NCI-H2107 treated with DMSO at 0.1 percent for 48 hours (cell line): ENCODE measurements at regions not wholly inside any gene's neighbourhood (a gene's known extent, or its start where the extent isn't known, plus 50 kb on each side); places are given as distances from the start of the nearest gene placed in this dataset.

Experiments
- DNase-seq: peaks from one replicate; lab custom pipeline; 2025; ENCODE audit not compliant: unreplicated experiment; lab: John Stamatoyannopoulos, UW

DNA sequence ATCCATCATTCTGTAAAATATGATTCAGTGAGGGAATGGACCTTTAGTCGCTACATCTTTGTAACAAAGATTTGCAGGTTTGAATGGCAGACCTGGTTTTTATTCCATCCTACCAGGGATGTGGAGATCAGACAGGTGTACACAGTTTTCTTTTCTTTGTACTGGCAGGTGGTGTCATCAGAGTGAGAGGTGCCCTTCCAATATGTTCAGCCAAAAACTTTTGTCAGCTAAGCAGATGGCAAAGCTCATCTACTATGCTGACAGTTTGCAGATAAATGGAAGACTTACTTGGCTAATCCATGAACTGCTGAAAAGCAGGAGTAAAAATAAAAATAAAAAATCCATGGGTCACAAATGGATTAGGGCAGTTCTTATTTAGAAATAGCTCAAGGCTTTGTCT, 185.5 kb upstream of the DOK6 start:
- DNase-seq, result peak; percentile 58

DNA sequence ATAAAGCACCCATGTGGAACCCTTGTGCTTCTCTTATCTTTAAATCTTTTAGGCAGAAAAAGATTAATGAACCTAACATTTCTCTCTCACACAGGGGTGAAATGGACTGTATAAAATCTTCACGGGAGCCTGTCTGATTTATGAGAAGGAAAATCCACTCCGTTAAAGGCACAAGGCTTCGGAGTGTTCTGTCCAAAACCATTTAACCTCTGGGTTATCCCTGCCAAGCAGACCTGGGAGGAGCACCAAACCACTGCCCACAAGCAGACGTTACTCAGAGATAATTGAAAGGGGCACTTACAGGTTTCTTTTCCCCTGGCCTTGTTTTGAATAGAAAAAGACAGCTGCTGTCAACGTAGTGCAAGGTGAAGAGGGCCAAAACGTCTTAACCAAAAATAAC, 184.4 kb upstream of the DOK6 start:
- DNase-seq, result peak; percentile 34

DNA sequence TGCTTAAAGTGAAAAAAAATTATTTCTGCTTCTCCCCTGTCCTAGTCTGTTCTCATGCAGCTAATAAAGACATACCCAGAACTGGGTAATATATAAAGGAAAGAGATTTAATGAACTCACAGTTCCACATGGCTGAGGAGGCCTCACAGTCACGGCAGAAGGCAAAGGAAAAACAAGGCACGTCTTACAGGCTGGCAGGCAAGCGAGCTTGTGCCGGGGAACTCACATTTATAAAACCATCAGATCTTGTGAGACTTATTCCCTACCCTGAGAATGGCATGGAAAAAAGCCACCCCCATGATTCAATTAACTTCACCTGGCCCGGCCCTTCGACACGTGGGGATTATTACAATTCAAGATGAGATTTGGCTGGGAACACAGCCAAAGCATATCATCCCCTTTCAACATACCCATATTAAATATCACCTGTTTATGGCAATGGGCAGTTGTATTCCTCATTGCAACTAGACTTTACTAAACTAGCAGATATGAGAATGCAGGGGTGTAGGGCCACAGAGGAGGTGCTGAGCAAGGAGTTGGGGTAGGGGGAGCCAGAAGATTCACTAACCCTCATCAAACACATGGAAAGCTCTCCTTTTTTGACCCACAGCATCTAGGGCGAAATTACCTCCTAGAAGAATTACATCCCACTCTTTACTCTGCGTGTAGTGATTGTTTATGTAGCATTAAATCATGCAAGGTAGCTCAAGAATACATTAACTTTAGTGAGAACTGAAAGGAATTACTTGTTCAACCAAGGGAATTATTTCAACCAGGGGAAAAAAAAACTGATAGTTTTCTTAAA, 183.3 kb upstream of the DOK6 start:
- peak; percentile 86 for DNase-seq

DNA sequence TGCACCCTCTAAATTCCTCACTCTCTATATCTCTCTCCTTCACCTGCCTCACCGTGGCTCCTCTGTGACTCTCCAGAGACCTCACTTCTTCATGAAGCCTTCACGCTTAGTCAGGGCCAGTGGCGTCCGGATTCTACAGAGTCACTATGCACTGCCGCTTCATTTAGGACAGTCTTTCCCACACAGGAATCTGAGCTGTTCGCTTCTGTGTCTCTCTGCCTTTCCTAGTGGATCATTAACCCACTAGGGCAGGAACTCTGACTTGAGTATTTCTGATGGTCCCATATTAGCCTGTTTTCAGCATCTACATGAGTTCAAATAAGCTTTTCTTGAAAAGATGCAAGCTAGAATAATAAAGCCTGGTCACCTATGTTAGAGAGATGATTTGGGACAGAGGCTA, 180.2 kb upstream of the DOK6 start:
- no peak for DNase-seq

DNA sequence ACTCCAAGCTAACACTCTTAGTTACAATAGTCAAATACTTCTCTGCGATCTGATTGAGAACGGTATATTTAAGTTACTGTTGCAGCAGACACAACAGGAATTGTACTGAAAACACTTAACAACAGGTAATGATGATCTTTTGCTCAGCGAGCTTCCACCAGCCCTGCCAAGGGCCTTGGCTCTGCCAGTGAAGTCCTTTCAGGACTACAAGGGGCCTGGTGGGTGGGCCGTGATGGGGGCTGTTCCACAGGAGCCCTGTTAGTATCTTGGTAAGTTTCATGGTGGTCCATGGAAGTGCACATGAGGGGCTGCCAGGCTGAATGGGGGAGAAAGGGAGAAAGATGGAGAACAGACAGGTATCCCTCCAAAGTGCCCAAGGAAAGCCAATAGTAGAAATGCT, 178.6 kb upstream of the DOK6 start:
- DNase-seq, result no peak

DNA sequence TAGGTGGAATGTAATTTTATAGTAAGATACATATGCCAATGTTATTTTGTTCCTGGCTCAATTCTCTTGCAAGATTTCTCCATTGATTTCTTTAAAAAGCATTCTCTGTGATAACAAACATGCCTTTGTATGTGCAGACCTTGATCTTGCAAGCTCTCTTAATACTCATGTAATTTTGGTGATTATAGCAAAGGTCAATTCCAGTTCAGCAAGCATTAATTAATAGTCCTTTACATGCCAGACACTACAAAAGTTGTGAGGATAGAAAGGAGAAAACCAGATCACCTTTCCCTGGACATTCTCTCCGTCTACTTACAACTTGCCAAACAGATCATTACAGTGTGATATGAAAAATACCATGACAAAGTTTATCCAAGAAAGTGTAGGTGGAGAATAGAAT, 173.7 kb upstream of the DOK6 start:
- no peak for DNase-seq

DNA sequence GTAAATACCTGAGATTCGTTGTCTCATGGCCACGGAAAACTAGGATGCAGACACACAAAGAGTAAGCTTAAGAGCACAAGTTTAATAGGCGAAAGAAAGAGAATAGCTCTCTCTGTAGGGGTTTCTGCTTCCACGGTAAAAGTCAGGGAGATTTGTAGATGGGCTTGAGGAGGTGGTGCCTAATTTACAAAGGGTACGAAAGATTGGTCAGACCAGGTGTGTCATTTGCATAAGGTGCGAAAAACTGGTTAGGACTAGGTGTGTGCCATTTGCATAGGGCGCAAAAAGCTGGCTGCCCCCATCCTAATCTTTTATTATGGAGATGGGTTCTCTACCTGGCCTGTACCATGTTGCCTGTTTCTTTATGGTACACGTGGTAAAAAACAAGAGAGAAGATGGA, 170.5 kb upstream of the DOK6 start:
- no peak for DNase-seq

DNA sequence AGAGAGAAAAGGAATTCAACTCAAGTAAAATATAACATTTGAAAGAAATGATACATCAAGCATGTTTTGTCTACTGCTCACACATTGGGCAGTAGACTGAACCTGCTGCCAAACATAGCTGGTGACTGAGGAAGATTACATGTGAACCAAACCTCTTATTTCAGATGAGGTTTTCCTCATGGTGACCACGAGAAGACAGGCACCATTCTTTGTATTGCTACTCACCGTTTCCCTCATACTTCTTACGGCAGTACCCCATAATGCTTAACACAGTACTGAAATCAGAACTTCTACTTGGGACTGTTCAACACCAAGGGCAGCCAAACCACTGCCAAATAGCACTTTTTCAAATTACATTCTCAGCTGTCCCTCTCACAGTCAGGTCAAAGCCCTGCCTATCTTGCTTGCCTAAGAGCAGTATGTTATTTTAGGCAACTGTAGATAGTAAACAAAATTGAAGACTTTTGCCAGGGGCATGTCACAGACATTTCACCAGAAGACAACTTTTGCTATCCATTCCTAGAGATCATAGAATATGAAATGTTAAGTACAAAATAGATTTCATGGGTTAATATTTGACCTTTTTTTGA, 167.1 kb upstream of the DOK6 start:
- DNase-seq, result no peak

DNA sequence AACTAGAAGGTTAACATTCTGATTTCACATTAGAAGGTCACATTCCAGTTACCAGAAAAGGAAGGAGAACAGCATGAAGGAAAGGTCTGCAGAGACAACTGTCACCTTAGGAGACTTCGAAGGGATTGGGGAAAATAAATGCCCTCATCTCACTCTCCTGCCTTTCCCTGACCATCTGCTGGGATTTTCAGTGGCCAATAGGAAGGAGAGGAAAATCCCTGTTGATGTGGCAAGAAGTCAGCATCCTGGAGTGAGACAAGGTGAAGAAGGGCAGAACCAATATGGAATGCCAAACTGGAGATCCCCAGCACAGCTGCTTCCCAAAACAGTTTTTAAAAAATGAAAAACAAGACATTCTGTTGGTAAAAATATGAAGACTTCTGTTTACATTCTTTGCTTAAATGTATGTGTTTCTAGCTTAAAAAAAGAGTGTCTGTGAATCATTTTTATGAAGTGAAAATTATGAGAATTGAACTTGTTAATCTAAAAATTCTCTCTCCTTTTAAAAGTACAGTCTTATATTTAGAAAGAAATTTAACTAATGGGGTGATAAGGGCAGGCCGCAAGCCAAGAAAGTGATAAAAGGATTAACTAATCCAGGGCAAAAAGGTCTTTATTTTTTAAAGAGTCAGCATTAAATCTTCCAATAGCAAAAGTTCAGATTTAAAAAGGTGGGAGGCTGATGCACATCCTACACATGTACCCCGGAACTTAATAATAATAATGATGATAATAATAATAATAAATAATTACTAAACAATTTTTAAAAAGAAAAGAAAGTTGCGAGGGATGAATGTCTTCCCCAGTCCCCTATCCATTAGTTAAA, 160.6 kb upstream of the DOK6 start:
- no peak for DNase-seq

DNA sequence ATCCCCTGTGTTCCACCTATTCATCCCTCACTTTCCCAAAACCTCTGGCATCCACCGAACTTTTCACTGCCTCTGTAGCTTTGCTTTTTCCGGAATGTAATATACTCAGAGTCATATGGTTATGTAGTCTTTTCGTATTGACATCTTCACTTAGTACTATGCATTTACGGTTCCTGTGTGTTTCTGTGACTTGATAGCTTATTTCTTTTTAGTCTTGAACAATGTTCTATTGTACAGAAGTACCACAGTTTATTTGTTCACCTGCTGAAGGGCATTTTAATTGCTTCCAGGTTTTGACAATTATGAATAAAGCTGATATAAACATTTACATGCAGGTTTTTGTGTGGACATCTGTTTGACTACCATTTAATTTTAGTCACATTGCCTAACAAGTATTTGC, 154.7 kb upstream of the DOK6 start:
- peak; percentile 95 for DNase-seq

DNA sequence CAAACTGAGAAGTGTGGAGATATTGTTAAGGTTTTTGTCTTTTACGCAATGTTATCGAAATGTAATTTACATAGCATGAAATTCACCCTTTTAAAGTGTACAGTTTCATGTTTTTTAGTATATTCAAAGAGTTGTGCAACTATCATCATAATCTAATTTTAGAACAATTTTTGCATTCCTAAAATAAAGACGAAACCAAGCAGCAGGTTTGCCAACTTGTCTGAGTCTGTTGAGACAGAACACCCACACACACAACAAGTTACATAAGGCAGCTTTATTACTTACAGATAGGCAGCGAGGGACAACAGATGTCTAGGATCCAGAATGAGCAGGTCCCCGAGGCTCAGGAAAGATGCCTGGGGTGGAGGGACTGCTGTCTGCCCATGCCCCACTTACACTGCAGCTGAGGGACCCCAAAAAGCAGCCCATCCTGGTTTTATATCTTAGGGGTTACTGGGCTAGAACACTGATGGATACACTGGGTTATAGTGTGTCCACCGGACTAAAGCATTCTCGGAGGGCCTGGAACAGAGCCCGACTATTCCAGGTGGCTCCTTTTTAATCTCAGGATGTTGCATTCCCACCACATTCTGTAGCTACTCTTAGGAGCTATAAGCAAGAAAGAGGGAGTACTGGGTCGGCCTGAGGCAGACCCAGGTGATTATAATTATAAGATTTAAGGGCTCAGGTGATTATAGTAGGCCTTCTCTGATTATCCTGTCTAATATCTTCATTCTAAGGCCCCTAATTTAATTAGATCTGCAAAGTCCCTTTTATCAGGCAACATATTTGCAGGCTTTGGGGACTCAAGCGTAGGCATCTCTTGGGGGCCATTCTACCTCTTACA, 150.2 kb upstream of the DOK6 start:
- no peak for DNase-seq

DNA sequence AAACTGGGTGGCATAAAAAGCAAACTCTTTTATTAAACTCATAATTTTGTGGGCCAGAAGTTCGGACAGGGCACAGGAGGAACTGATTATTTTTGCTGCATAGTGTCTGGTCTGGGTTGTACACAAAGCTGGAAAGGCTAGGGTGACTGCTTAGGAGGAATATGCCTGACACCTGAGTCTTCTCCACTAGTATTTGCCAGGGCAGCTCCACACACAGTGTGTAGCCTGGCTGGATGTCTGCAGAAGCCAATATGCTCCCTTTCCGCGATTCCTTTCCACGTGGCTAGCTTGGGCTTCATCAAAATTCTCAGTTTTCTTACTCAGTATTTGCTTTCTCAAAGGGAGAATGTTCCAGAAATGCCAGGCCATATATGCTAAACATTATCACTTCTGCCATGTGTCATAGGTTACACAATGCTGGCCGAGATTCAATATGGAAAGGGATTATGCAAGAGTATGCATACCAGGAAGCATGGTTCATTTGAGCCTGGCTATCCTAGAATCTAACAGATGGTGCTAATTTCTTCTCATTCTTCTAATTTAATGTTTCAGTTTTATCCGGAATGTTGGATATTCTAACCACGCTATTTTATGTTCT, 142.7 kb upstream of the DOK6 start:
- no peak for DNase-seq

DNA sequence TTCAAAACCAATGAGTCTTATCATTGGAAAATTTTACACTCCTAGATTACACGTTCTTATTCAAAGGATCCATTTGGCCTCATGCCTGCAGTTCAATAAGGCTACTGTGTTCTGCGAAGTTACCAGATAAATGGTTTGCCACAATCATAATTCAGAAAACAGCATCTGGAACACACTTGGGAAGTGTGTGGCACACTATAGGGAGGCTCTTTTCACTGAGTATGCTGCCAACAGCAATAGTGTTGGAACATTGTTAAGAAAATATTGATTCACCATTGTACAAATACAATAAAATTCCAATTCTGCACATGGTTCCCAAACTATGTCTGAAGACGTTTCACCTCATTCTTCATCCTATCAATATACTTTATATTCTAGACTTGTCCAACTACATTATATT, 141.4 kb upstream of the DOK6 start:
- DNase-seq, result no peak

DNA sequence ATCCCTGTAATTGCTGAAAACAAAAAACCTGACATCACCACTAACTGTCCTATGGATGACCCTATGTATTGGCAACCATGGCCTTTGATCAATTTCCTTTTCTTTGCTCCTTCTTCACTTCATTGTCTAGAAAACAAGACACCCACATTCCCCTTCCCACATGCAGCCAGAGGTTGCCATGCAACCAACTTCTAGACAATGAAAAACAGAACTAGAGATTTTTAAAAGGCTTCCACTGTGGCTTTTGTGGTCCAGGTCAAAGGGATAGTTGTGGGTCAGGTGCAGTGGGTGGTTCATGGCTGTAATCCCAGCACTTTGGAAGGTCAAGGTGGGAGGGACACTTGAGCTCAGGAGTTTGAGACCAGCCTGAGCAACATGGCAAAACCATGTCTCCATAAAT, 139.3 kb upstream of the DOK6 start:
- no peak for DNase-seq

DNA sequence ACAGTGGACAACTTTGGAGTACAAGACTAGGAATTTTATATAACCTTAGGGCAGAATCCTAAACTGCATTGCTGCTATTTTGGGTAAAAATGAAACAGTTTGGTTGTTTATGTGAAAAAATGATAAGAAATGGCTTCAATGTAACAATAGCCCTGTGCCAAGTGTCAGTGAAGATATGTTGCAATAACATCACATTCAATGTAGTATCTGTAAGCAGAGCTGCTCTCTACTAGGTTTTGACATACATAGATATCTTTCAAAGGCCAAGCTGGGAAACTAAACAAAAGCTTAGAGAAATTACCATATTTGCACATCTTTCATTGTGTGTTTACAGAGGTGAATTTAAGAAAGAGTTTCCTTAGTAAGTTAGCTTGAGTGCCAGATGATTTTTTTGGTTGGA, 135.0 kb upstream of the DOK6 start:
- no peak for DNase-seq

DNA sequence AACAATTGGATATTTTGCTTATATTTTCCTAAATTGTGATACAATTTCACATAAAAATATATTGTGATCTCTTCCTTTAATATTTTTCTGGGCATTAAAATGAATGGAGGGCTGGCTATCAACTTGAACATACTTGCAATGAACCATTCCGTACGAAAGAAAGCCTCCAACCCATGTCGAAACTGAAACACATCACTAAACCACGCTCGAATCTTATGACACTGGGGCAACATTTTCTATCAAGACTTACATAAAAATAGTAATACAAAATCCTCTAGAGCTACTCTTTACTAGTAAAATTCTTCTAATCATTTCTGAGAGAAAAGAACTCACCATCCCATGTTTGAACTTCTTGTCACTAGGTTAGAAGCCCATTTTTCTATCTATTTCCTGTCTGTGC, 132.8 kb upstream of the DOK6 start:
- DNase-seq, result no peak

DNA sequence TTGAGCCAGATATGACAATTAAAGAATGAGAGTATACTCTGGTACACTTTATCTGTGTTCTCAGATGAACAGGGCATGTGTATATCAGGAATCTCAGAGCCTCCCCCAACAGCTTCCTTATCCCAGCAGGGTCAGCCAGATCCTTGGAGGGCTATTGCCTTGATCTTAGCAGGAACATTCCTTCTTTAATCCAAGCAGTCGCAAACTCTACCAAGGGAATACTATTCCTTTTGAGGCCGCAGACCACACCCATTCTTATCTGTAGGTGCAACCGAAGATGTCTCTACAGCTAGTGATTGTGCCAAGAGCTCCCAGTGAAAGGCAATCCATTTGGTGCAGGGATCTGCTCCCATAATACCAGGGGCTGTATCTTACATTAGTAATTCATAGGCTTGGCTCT, 118.3 kb upstream of the DOK6 start:
- no peak for DNase-seq

DNA sequence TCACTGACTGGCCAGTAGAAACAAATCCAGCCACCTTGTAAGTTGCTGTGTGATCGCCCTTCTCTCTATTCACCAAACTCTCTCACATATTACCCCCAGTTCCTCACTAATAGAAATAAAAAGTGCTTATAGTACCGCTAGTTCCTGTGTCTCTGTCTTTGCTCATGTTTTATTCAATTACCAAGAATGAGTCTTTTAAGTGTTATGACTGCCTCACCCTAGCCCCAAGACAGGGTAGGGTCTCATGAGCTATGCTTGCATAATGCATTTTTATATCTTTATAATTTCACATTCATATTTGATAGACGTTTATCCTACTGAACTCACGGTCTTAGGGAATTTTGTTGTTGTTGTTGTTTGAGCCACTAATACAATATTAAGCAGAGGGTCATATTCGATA, 109.6 kb upstream of the DOK6 start:
- no peak for DNase-seq

DNA sequence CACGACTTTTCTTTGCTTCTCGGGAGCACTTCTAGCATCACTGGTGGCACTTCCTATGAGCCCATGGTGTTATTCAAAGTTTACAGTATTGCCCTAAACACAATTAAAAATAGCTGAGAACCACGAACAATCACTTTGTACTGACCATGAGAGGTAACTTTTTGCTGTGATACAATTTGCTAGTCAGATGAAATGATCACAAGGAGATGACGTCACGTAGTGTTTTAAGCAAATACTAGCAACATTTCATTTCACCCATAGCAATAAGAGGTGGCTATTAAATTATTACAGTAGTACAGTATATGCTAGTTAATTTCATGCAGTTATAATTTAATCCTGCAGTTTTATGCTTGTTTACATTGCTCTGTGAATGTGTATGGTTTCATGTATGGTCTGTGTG, 108.9 kb upstream of the DOK6 start:
- no peak for DNase-seq

DNA sequence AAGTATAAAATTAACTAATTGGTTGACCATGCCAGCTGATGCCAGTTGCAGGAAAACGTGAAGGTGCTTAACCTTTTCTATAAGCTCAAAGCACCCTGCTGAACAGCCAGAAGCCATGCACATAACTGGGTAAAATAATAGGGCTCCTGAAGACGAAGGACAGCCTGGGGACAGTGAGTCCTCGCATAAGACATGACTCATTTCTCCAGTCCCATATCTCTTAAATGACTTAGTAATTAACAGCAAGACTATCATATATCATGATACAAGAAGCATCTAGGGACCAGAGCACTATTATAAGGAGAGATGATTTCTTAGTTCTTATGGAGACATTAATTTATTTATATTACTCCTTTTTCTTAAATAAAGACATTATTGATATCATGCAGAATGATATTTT, 100.5 kb upstream of the DOK6 start:
- DNase-seq, result no peak

DNA sequence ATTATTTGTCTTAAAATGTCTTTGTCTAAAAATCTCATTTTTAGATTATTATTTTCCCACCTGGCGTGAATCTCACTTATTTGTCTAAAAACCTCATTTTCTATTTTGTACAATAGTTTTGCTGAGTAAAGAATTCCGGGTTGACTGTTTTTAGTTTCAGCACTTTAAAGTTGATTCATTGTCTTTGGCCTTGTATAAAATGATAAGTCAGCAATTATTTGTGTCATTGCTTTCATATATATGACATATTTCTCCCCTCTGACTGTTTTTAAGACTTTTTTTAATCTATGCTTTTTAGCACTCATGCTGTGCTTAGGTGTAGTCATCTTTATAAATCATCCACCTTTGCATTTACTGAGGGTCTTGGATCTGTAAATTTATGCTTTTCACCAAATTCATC, 92.1 kb upstream of the DOK6 start:
- DNase-seq, result no peak
